NCI-H82 treated with DMSO at 0.1 percent for 48 hours (cell line): ENCODE measurements at regions not wholly inside any gene's neighbourhood (a gene's known extent, or its start where the extent isn't known, plus 50 kb on each side); places are given as distances from the start of the nearest gene placed in this dataset.

Experiments
- DNase-seq: peaks from one replicate; lab custom pipeline; 2025; ENCODE audit not compliant: unreplicated experiment; lab: John Stamatoyannopoulos, UW

GRCh38 chr10:110355141-110355831 lies 50.6 kb upstream of the SMNDC1 start:
- DNase-seq = no peak

GRCh38 chr10:110355922-110356627 lies 51.4 kb upstream of the SMNDC1 start:
- no peak for DNase-seq

GRCh38 chr10:110356628-110357245 lies 52.0 kb upstream of the SMNDC1 start:
- no peak for DNase-seq

- no peak for DNase-seq
Measured at GRCh38 chr10:110357252-110357780, 52.6 kb upstream of the SMNDC1 start.

- no peak for DNase-seq
Measured at GRCh38 chr10:110357871-110358270, 53.2 kb upstream of the SMNDC1 start.

GRCh38 chr10:110358278-110358677 lies 53.6 kb upstream of the SMNDC1 start:
- DNase-seq = no peak

- no peak for DNase-seq
Measured at GRCh38 chr10:110358869-110359629, 54.3 kb upstream of the SMNDC1 start.

- no peak for DNase-seq
Measured at GRCh38 chr10:110360857-110361474, 56.2 kb upstream of the SMNDC1 start.

GRCh38 chr10:110361800-110362456 lies 57.2 kb upstream of the SMNDC1 start:
- DNase-seq = no peak

GRCh38 chr10:110363572-110364411 lies 59.1 kb upstream of the SMNDC1 start:
- no peak for DNase-seq

GRCh38 chr10:110364531-110364937 lies 59.8 kb upstream of the SMNDC1 start:
- no peak for DNase-seq

GRCh38 chr10:110365356-110366143 lies 60.8 kb upstream of the SMNDC1 start:
- DNase-seq = no peak

- no peak for DNase-seq
Measured at GRCh38 chr10:110366635-110367034, 61.9 kb upstream of the SMNDC1 start.

- no peak for DNase-seq
Measured at GRCh38 chr10:110368002-110368401, 63.3 kb upstream of the SMNDC1 start.

GRCh38 chr10:110368556-110368955 lies 63.8 kb upstream of the SMNDC1 start:
- DNase-seq = no peak

GRCh38 chr10:110370006-110370405 lies 65.3 kb upstream of the SMNDC1 start:
- DNase-seq = no peak

- DNase-seq = no peak
Measured at GRCh38 chr10:110372656-110373055, 67.9 kb upstream of the SMNDC1 start.

- DNase-seq = no peak
Measured at GRCh38 chr10:110373059-110373458, 68.3 kb upstream of the SMNDC1 start.
